OCI-LY1 (cell line): ENCODE measurements at regions not wholly inside any gene's neighbourhood (a gene's known extent, or its start where the extent isn't known, plus 50 kb on each side); places are given as distances from the start of the nearest gene placed in this dataset.

Experiments
- H2AFZ ChIP-seq: fragments of 200-600 bp; sonication (generic), shearing (Covaris generic); 2 replicates; pipeline ENCODE4 v1.6.0; 2014; ENCODE audit warnings: antibody characterized with exemption, mild to moderate bottlenecking, low read length
- H3F3A ChIP-seq: fragments of 200-600 bp; sonication (generic), shearing (Covaris generic); 2 replicates; pipeline ENCODE4 v1.6.0; 2014; ENCODE audit warnings: mild to moderate bottlenecking, antibody characterized with exemption, low read length, moderate library complexity; ENCODE audit not compliant: insufficient read depth
- H3K27ac ChIP-seq: fragments of 200-600 bp; sonication (generic); 2 replicates; pipeline ENCODE4 v1.5.1; 2014; ENCODE audit warnings: low read length, mixed run types, mild to moderate bottlenecking, low read depth; ENCODE audit not compliant: poor library complexity, severe bottlenecking
- H3K27me3 ChIP-seq: fragments of 200-600 bp; sonication (generic); 2 replicates; pipeline ENCODE4 v1.6.0; 2014; ENCODE audit warnings: antibody characterized with exemption, mild to moderate bottlenecking, low read length, moderate library complexity; ENCODE audit not compliant: insufficient read depth
- H3K36me3 ChIP-seq: fragments of 200-600 bp; sonication (generic); 2 replicates; pipeline ENCODE4 v1.6.1; 2014; ENCODE audit warnings: mild to moderate bottlenecking, antibody characterized with exemption, low read length, moderate library complexity, mixed read lengths; ENCODE audit not compliant: insufficient read depth
- H3K4me1 ChIP-seq: fragments of 200-600 bp; sonication (generic); 2 replicates; pipeline ENCODE4 v1.5.1; 2014; ENCODE audit warnings: mild to moderate bottlenecking, low read length, moderate library complexity; ENCODE audit not compliant: insufficient read depth, severe bottlenecking
- H3K4me2 ChIP-seq: fragments of 200-600 bp; sonication (generic), shearing (Covaris generic); 2 replicates; pipeline ENCODE4 v1.6.1; 2014; ENCODE audit warnings: low read length
- H3K4me3 ChIP-seq: fragments of 200-600 bp; sonication (generic); 2 replicates; pipeline ENCODE4 v1.5.1; 2014; ENCODE audit warnings: low read length, low read depth, mild to moderate bottlenecking, mixed read lengths; ENCODE audit not compliant: poor library complexity, severe bottlenecking
- H3K79me2 ChIP-seq: fragments of 200-600 bp; shearing (Covaris generic); 2 replicates; pipeline ENCODE4 v1.6.1; 2016; ENCODE audit warnings: mixed run types, low read length, mixed read lengths; ENCODE audit not compliant: insufficient read depth
- H3K9ac ChIP-seq: fragments of 200-600 bp; sonication (generic), shearing (Covaris generic); 2 replicates; pipeline ENCODE4 v1.6.1; 2014; ENCODE audit warnings: mild to moderate bottlenecking, low read length, mixed read lengths
- H3K9me2 ChIP-seq: fragments of 200-600 bp; sonication (generic), shearing (Covaris generic); 2 replicates; pipeline ENCODE4 v1.6.1; 2014; ENCODE audit warnings: low read depth, mild to moderate bottlenecking, low read length, mixed read lengths
- H3K9me3 ChIP-seq: fragments of 200-600 bp; shearing (Covaris generic); 2 replicates; pipeline ENCODE4 v1.6.1; 2014; ENCODE audit warnings: low read length, mixed read lengths
- H4K20me1 ChIP-seq: fragments of 200-600 bp; sonication (generic), shearing (Covaris generic); 2 replicates; pipeline ENCODE4 v1.6.0; 2016; ENCODE audit warnings: mild to moderate bottlenecking, low read length; ENCODE audit not compliant: insufficient read depth
- CTCF ChIP-seq: fragments of 200-600 bp; sonication (generic), shearing (Covaris generic); IDR thresholded peaks from 2 replicates; pipeline ENCODE4 v1.5.1; 2017; ENCODE audit warnings: mild to moderate bottlenecking, antibody characterized with exemption, low read length, moderate library complexity, mixed read lengths
- EZH2 ChIP-seq: fragments of 200-600 bp; sonication (generic), shearing (Covaris generic); IDR thresholded peaks from 2 replicates; pipeline ENCODE4 v1.8.0; 2017; ENCODE audit warnings: borderline replicate concordance, mixed run types, mild to moderate bottlenecking, antibody characterized with exemption, low read length, moderate library complexity, mixed read lengths

- Histone ChIP-seq H3K4me1 (no peaks in the 10 kb centered on the region), H4K20me1 (no peaks in the 10 kb centered on the region), H3K4me3 (no peak overlapping the region), H3F3A (no peaks in the 10 kb centered on the region), H3K9ac (no peak overlapping the region), H3K9me3 (no peaks in the 10 kb centered on the region), H2AFZ (no peak overlapping the region), H3K4me2 (no peak overlapping the region), H3K79me2 (no peaks in the 10 kb centered on the region), H3K36me3 (no peaks in the 10 kb centered on the region), H3K9me2 (no peaks in the 10 kb centered on the region), H3K27me3 (no peaks in the 10 kb centered on the region), H3K27ac (no peak overlapping the region)
- no peak for TF ChIP-seq CTCF
- TF ChIP-seq EZH2, result no peak
These were observed 50.7 kb upstream of the ATP8B1 start for GRCh38 chr18:57853864-57854263.

- Histone ChIP-seq H2AFZ (no peak overlapping the region), H3K4me2 (no peak overlapping the region), H3K36me3 (no peaks in the 10 kb centered on the region), H3K9me3 (no peaks in the 10 kb centered on the region), H3K79me2 (no peaks in the 10 kb centered on the region), H3K27ac (no peak overlapping the region), H3K27me3 (no peaks in the 10 kb centered on the region), H3F3A (no peaks in the 10 kb centered on the region), H3K9ac (no peak overlapping the region), H3K4me3 (no peak overlapping the region), H4K20me1 (no peaks in the 10 kb centered on the region), H3K9me2 (no peaks in the 10 kb centered on the region), H3K4me1 (no peaks in the 10 kb centered on the region)
- no peak for TF ChIP-seq CTCF
- no peak for TF ChIP-seq EZH2
These were observed 50.0 kb upstream of the ATP8B1 start for GRCh38 chr18:57853133-57853532.
